ENCODE measurements at regions not wholly inside any gene's neighbourhood (a gene's known extent, or its start where the extent isn't known, plus 50 kb on each side); places are given as distances from the start of the nearest gene placed in this dataset.

DNA sequence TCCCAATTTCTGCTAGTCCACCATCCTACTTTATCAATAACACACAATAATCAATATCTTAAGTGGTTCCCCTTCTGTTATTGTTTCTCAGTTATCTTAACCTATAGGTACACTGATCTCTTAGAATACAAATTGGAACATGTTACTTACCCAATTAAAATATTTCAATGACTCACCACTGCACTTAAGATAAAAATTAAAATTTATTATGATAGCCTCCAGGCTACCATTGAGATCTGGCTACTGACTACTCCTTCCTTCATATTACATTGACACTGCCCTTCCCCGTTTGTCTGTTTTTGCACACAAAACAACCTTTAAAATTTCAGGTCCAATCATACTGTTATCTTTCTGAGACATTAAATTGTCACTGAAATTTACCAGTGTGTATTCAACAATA is 1074.7 kb downstream of the ADGRL3 start:
- ATAC-seq (ENCODE audit: low read depth in 2 of 2): no peak
- Mint-ChIP-seq H3K9me3 (peaks cover 2 to 19% (median 11%) of the 10 kb centered on the region in 7 donors), H3K4me1 (no peaks in the 10 kb centered on the region), H3K27me3 (no peaks in the 10 kb centered on the region), H3K27ac (no peak overlapping the region), H3K4me3 (no peak overlapping the region), H3K36me3 (no peaks in the 10 kb centered on the region)
- DNase-seq: no peak

DNA sequence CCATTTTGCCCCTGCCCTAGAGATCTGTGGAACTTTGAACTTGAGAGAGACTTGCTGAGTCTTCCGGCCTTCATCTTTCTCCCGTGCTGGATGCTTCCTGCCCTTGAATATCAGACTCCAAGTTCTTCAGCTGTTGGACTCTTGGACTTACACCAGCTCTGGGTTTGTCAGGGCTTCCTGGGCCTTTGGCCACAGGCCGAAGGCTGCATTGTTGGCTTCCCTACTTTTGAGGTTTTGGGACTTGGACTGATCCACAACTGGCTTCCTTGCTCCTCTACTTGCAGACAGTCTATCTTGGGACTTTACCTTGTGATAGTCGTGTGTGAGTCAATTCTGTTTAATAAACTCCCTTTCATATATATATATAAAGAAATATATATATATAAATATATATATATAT is 1071.0 kb downstream of the ADGRL3 start:
- DNase-seq (no peak), ATAC-seq (ENCODE audit: low read depth in 2 of 2) (no peak)
- Mint-ChIP-seq H3K27ac (no peak overlapping the region), H3K4me1 (no peaks in the 10 kb centered on the region), H3K27me3 (no peaks in the 10 kb centered on the region), H3K36me3 (no peaks in the 10 kb centered on the region), H3K4me3 (no peak overlapping the region), H3K9me3 (peaks cover 2 to 19% (median 6%) of the 10 kb centered on the region in 7 donors)

DNA sequence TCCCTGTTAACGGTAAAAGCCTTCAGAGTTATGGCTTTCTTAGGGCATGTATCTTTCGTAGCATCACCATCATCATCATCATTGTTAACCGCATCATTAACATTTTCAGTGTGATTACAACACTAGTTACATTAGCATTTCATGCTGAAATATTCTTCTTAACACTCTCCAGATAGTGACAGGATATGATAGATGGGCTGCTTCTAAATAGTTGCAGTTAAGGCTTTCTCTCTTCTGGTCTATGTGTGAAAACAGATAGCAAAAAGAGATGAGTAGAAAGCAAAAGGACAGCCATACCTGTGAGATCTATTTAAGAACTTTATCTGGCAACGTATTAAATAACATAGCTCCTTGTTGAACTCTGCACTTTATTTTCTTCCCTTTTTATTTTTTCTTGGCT is 1069.8 kb downstream of the ADGRL3 start:
- no peaks in the 10 kb centered on the region for H3K36me3 Mint-ChIP-seq
- H3K4me1 Mint-ChIP-seq: no peaks in the 10 kb centered on the region
- DNase-seq (no peak), ATAC-seq (ENCODE audit: low read depth in 2 of 2) (no peak)
- no peak overlapping the region for H3K4me3 Mint-ChIP-seq
- H3K27ac Mint-ChIP-seq: no peak overlapping the region
- no peaks in the 10 kb centered on the region for H3K27me3 Mint-ChIP-seq
- peaks cover 2 to 17% (median 6%) of the 10 kb centered on the region in 7 donors for H3K9me3 Mint-ChIP-seq

DNA sequence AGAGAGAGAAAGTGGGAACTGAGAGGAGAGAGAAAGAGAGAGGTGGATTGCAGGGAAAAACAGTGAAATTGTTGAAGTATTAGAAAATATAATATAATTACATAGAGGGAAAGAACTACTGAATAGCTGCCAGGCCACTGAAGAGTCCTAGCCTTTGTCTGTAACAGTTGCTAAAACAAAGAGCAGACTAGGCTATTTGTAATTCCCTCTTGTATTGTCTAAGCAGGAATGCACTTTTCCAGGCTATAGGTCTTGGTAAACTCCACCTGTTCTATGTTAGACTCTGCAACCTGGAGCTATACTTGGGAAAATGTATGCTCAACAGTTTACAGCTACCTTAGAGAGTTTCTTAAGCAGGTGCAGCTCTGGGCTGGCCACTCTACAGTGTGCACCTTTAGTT is 1063.3 kb downstream of the ADGRL3 start:
- Mint-ChIP-seq H3K4me3 (no peak overlapping the region), H3K27me3 (no peaks in the 10 kb centered on the region), H3K36me3 (no peaks in the 10 kb centered on the region), H3K4me1 (no peaks in the 10 kb centered on the region), H3K9me3 (peaks cover 0 to 13% (median 0%) of the 10 kb centered on the region in 7 donors), H3K27ac (no peak overlapping the region)
- ATAC-seq (ENCODE audit: low read depth in 2 of 2) (no peak), DNase-seq (no peak)

DNA sequence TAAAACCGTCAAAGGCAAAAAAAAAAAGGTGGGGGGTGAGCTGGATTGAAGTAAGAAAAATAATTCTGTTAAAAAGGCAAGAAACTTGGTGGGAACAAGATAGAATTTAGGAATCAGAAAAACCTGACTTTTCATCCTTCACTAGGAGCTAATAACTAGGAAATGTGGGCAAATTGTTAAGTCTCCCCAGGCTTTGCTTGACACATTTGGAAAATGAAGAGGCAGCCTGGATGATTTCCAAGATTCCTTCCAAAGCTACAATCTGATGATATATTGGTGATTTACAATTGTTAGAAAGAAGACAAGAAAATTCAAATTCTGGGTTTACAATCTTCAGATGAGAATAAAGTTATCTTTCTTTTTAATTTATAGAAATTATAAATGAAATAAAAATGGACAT is 1062.5 kb downstream of the ADGRL3 start:
- no peaks in the 10 kb centered on the region for H3K4me1 Mint-ChIP-seq
- no peak overlapping the region for H3K4me3 Mint-ChIP-seq
- no peaks in the 10 kb centered on the region for H3K36me3 Mint-ChIP-seq
- ATAC-seq (ENCODE audit: low read depth in 2 of 2) (no peak), DNase-seq (no peak)
- no peaks in the 10 kb centered on the region for H3K27me3 Mint-ChIP-seq
- H3K27ac Mint-ChIP-seq: no peak overlapping the region
- H3K9me3 Mint-ChIP-seq: peaks cover 0 to 13% (median 0%) of the 10 kb centered on the region in 7 donors

DNA sequence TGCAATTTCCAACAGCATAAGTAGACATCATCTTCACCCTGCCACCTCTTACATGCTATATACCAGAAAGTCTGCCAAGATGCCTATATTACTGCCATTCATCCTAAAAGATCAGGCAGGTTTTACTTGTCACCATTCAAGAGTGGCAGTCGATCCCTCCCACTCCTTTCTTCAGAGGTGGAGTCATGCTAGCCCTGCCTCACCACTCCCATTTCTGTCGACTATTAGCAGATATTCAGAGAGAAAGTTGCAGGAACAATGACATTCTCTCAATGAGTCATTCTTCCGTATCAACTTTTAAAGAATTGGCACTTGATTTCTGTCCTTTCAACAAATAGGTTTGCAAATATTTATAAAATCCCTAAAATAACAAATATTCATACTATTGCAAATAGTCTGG is 1060.1 kb downstream of the ADGRL3 start:
- H3K9me3 Mint-ChIP-seq: peaks cover 0 to 16% (median 0%) of the 10 kb centered on the region in 7 donors
- ATAC-seq (ENCODE audit: low read depth in 2 of 2): no peak
- no peak overlapping the region for H3K4me3 Mint-ChIP-seq
- no peaks in the 10 kb centered on the region for H3K27me3 Mint-ChIP-seq
- no peak for DNase-seq
- H3K4me1 Mint-ChIP-seq: no peaks in the 10 kb centered on the region
- H3K36me3 Mint-ChIP-seq: no peaks in the 10 kb centered on the region
- H3K27ac Mint-ChIP-seq: no peak overlapping the region

DNA sequence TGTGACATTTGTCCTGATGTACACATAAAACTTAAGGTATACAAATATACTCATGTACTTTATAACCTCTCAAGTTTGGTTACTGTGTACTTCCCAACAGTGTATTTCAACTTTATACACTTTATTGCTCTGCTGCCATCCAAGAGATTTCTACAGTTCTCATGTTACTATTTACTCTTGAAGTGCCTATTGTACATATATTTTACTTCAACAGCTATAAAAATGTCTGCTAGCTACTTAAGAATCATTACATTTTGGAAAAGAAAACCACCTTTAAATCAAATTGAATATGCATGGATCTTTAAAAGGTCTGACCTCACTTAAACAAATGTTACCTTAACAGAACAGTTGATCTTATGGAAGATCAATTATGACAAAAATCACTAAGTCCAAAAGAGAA is 1056.4 kb downstream of the ADGRL3 start:
- H3K27me3 Mint-ChIP-seq: no peaks in the 10 kb centered on the region
- H3K4me1 Mint-ChIP-seq: no peaks in the 10 kb centered on the region
- no peaks in the 10 kb centered on the region for H3K36me3 Mint-ChIP-seq
- H3K9me3 Mint-ChIP-seq: peaks cover 0 to 15% (median 4%) of the 10 kb centered on the region in 7 donors
- H3K4me3 Mint-ChIP-seq: no peak overlapping the region
- H3K27ac Mint-ChIP-seq: no peak overlapping the region
- ATAC-seq (ENCODE audit: low read depth in 2 of 2) (no peak), DNase-seq (no peak)

DNA sequence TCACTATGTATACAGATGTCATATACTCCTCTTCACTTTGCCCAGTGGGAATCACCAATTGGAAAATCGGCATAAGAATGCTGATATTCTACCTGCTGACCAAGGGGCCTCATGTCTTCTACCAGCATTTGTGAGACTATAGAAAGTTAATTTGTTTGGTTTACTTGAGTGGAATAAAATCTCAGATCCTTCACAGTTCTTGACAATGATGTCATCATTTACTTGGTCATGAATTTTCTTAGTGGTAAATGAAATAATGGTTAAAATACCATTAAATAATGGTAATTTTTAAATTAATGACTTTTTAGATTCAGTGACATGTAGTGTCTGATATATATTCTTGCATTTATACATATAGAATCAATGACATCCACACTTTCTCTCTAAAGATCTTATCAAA is 1052.6 kb downstream of the ADGRL3 start:
- no peaks in the 10 kb centered on the region for H3K4me1 Mint-ChIP-seq
- DNase-seq (no peak), ATAC-seq (ENCODE audit: low read depth in 2 of 2) (no peak)
- H3K4me3 Mint-ChIP-seq: no peak overlapping the region
- no peaks in the 10 kb centered on the region for H3K36me3 Mint-ChIP-seq
- H3K9me3 Mint-ChIP-seq: peaks cover 0 to 7% (median 3%) of the 10 kb centered on the region in 7 donors
- no peak overlapping the region for H3K27ac Mint-ChIP-seq
- H3K27me3 Mint-ChIP-seq: no peaks in the 10 kb centered on the region

DNA sequence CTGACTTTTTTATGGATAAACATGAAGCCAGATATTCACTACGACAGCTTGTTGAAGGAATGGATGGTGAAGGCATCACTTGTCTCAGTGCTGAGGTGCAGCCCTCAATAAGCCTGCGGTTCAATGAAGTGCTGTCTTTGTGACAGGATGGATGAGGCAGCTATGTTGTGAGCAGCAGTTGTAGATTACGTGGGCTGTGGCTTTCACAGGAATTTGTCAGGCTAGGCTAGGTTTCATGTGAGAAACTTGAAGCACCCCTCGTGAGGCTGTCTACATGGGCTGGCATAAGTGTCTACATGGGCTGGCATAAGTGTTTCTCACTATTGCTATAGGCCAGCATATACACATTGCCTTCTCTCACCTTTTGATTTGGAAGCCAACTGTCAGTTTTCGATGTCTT is 1050.0 kb downstream of the ADGRL3 start:
- ATAC-seq (ENCODE audit: low read depth in 2 of 2) (no peak), DNase-seq (no peak)
- peaks cover 0 to 4% (median 2%) of the 10 kb centered on the region in 7 donors for H3K9me3 Mint-ChIP-seq
- H3K4me3 Mint-ChIP-seq: no peak overlapping the region
- no peak overlapping the region for H3K27ac Mint-ChIP-seq
- H3K27me3 Mint-ChIP-seq: no peaks in the 10 kb centered on the region
- no peaks in the 10 kb centered on the region for H3K4me1 Mint-ChIP-seq
- no peaks in the 10 kb centered on the region for H3K36me3 Mint-ChIP-seq

DNA sequence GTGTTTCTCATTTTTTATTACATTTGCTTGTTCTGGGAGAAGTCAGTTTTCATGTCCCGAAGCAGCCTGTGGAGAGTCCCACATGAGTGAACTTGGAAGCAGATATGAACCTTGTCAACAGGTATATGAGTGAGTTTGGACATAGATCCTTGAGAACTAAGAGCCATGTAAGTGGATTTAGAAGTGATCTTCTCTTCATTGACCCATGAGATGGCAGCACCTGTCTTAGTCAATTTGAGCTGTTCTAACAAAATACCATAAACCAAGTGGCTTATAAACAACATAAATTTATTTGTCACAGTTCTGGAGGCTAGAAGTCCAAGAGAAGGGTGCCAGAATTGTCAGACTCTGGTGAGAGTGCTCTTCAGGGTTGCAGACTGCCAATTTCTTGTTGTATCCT is 1043.8 kb downstream of the ADGRL3 start:
- ATAC-seq (ENCODE audit: low read depth in 2 of 2) (no peak), DNase-seq (no peak)
- Mint-ChIP-seq H3K9me3 (peaks cover 0 to 11% (median 5%) of the 10 kb centered on the region in 7 donors), H3K27me3 (no peaks in the 10 kb centered on the region), H3K4me3 (no peak overlapping the region), H3K4me1 (no peaks in the 10 kb centered on the region), H3K27ac (no peak overlapping the region), H3K36me3 (no peaks in the 10 kb centered on the region)

DNA sequence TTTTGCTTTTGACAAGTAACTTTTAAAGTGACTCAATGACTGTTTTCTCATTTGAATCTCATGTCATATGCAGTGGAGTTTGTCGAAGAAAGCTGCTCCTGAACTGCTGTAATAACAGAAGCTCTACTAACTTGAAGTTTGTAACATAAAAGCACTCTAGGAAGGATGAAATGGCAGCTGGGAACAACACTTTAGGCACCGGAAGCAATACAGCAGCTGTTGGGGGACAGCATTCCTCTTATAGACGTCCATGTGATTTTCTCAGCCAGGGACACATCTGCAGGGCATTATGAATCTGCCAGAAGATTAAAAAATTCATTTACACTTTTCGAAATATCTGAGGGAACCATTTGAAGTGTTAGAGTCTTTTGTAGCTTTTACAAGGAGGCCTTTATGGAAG is 1035.8 kb downstream of the ADGRL3 start:
- peaks cover 1 to 9% (median 4%) of the 10 kb centered on the region in 7 donors for H3K9me3 Mint-ChIP-seq
- no peaks in the 10 kb centered on the region for H3K27me3 Mint-ChIP-seq
- H3K4me1 Mint-ChIP-seq: no peaks in the 10 kb centered on the region
- H3K27ac Mint-ChIP-seq: no peak overlapping the region
- no peaks in the 10 kb centered on the region for H3K36me3 Mint-ChIP-seq
- ATAC-seq (ENCODE audit: low read depth in 2 of 2) (no peak), DNase-seq (no peak)
- no peak overlapping the region for H3K4me3 Mint-ChIP-seq

DNA sequence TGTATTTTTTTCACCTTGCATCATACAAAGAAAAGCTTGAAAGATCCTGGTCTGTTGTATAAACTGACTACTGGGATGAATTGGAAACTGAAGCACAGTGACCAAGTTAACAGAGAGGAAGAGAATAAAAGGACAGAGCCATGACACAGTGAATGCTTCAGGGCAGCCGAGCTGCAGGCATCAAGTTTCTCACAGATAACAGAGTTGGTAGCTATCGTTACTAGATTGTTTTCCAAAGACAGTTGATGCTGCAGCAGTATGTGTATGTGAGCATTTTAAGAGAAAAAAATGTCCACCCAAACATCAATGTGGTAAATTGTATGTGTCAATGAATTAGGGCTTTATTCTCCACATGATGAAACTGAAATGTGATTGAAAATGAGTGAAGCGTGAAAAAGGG is 1032.7 kb downstream of the ADGRL3 start:
- Mint-ChIP-seq H3K27ac (no peak overlapping the region), H3K36me3 (no peaks in the 10 kb centered on the region), H3K9me3 (peaks cover 0 to 5% (median 3%) of the 10 kb centered on the region in 7 donors), H3K4me1 (no peaks in the 10 kb centered on the region), H3K4me3 (no peak overlapping the region), H3K27me3 (no peaks in the 10 kb centered on the region)
- no peak for DNase-seq
- no peak for ATAC-seq (ENCODE audit: low read depth in 2 of 2)

DNA sequence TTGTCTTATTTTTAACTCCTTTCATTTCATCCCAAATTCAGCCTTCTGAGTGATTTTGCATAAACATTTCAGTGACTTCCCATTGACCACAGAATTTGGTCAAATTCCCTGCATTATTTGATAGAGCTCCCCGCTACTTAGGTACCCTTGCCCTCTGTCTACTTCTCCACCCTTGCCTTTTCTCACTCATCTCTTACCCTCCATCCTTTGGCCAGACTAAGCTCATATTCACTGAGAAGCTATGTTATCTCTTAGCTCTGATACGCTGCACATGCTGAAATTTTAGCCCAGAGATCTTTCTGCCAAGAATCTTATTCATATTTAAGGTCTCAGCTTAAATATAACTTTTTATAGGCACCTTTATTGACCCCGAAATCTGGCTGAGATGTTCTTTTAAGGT is 1031.9 kb downstream of the ADGRL3 start:
- ATAC-seq (ENCODE audit: low read depth in 2 of 2) (no peak), DNase-seq (no peak)
- Mint-ChIP-seq H3K36me3 (no peaks in the 10 kb centered on the region), H3K4me3 (no peak overlapping the region), H3K27ac (no peak overlapping the region), H3K9me3 (peaks cover 0 to 5% (median 1%) of the 10 kb centered on the region in 7 donors), H3K4me1 (no peaks in the 10 kb centered on the region), H3K27me3 (no peaks in the 10 kb centered on the region)

DNA sequence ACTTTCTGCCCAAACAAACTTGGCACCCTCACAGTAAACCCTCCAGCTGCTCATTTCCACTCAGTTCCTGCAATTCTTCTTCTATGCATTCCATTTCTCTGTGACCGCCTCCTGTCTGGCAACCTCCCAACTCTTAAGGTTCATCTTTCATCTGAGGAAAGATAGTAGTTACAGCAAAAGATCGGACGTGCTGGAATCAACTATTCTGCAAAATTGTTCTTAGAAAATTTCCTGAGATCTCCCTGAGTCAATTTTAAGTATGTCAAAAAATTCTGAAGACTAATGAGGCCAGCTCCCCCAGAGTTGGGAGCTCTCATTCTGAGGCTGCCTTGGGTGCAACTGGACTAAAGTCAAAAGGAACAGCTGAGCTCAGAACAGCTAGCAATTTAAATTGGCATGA is 1026.0 kb downstream of the ADGRL3 start:
- no peak overlapping the region for H3K27ac Mint-ChIP-seq
- DNase-seq (no peak), ATAC-seq (ENCODE audit: low read depth in 2 of 2) (no peak)
- H3K4me3 Mint-ChIP-seq: peak overlapping the region in 1 of 8 donors; percentile 13
- H3K9me3 Mint-ChIP-seq: peaks cover 0 to 8% (median 2%) of the 10 kb centered on the region in 7 donors
- no peaks in the 10 kb centered on the region for H3K27me3 Mint-ChIP-seq
- no peaks in the 10 kb centered on the region for H3K36me3 Mint-ChIP-seq
- no peaks in the 10 kb centered on the region for H3K4me1 Mint-ChIP-seq

DNA sequence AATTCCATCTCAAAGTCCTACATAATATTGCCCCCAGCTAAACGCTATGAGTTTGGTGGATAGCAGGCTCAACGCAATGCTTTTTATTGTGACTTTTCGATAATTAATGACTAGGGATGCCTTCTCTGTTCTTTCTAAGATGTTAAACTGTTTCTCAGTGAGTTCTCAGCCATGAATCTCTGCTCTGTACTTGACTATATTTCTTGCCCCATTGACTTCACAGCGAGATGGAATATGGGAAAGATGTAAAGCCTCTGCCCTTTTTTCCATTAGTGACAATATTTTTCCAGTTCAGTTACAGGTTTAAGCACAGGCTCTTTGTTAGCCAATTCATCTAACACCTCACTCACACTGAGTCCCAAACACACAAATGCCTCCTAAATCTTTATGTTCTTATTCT is 1022.0 kb downstream of the ADGRL3 start:
- Mint-ChIP-seq H3K27me3 (no peaks in the 10 kb centered on the region), H3K4me3 (no peak overlapping the region), H3K36me3 (no peaks in the 10 kb centered on the region)

More for the DNA sequence above, 1022.0 kb downstream of the ADGRL3 start:
- Mint-ChIP-seq H3K4me1 (no peaks in the 10 kb centered on the region), H3K27ac (no peak overlapping the region), H3K9me3 (peaks cover 0 to 11% (median 3%) of the 10 kb centered on the region in 7 donors)
- ATAC-seq (ENCODE audit: low read depth in 2 of 2) (no peak), DNase-seq (no peak)
